Keratinocyte (primary cell): ENCODE measurements at regions not wholly inside any gene's neighbourhood (a gene's known extent, or its start where the extent isn't known, plus 50 kb on each side); places are given as distances from the start of the nearest gene placed in this dataset.

Source experiments
- DNase-seq: peaks from one replicate; pipeline ENCODE4 v3.0.0-alpha.2; 2011; ENCODE audit warnings: low read depth, missing footprints, low spot score
- FAIRE-seq: peaks from 2 replicates; lab custom pipeline; 2011; peaks lifted over from hg19 to GRCh38; lab: Jason Lieb, UNC
- H2AFZ ChIP-seq: 2 replicates; pipeline ENCODE4 v1.6.0; 2012; ENCODE audit warnings: low read length, control low read depth, inconsistent platforms; ENCODE audit not compliant: control insufficient read depth
- H3K27ac ChIP-seq: 2 replicates; pipeline ENCODE4 v1.5.1; 2011; ENCODE audit warnings: low read length; ENCODE audit not compliant: control insufficient read depth, insufficient read depth
- H3K27me3 ChIP-seq: 3 replicates; pipeline ENCODE4 v1.6.0; 2011; ENCODE audit warnings: low read length; ENCODE audit not compliant: control insufficient read depth, insufficient read depth; ENCODE audit errors: extremely low read depth
- H3K36me3 ChIP-seq, 2 experiments: 2 replicates in 1 of 2; 3 replicates in 1 of 2; pipeline ENCODE4 v1.5.1; 2011; ENCODE audit warnings: low read length in 2 of 2, mild to moderate bottlenecking in 1 of 2; ENCODE audit not compliant: control insufficient read depth in 2 of 2, insufficient read depth in 2 of 2; ENCODE audit errors: extremely low read depth in 1 of 2
- H3K4me1 ChIP-seq: 3 replicates; pipeline ENCODE4 v1.5.1; 2011; ENCODE audit warnings: low read length; ENCODE audit not compliant: control insufficient read depth, insufficient read depth; ENCODE audit errors: extremely low read depth
- H3K4me2 ChIP-seq: 3 replicates; pipeline ENCODE4 v1.6.0; 2011; ENCODE audit warnings: low read depth, low read length; ENCODE audit not compliant: control insufficient read depth, insufficient read depth; ENCODE audit errors: extremely low read depth
- H3K4me3 ChIP-seq, 3 experiments: fragments of 200-600 bp in 1 of 3; sonication (generic) in 1 of 3; 2 replicates in 2 of 3; 3 replicates in 1 of 3; pipeline ENCODE4 v1.5.1; 2011 to 2016; ENCODE audit warnings: low read length in 3 of 3, mild to moderate bottlenecking in 3 of 3, control low read depth in 2 of 3, inconsistent platforms in 1 of 3, low read depth in 1 of 3, mixed read lengths in 1 of 3, mixed run types in 1 of 3, moderate library complexity in 1 of 3; ENCODE audit not compliant: control insufficient read depth in 2 of 3, insufficient read depth in 2 of 3; ENCODE audit errors: extremely low read depth in 1 of 3
- H3K79me2 ChIP-seq: 2 replicates; pipeline ENCODE4 v1.6.0; 2012; ENCODE audit warnings: low read length; ENCODE audit not compliant: control insufficient read depth, insufficient read depth
- H3K9ac ChIP-seq: 3 replicates; pipeline ENCODE4 v1.6.0; 2011; ENCODE audit warnings: low read length; ENCODE audit not compliant: control insufficient read depth, insufficient read depth; ENCODE audit errors: extremely low read depth
- H3K9me1 ChIP-seq: 3 replicates; pipeline ENCODE4 v1.6.0; 2011; ENCODE audit warnings: low read length; ENCODE audit not compliant: control insufficient read depth, insufficient read depth; ENCODE audit errors: extremely low read depth
- H3K9me3 ChIP-seq: 2 replicates; pipeline ENCODE4 v1.5.1; 2012; ENCODE audit warnings: low read depth, low read length; ENCODE audit not compliant: control insufficient read depth
- H4K20me1 ChIP-seq: 3 replicates; pipeline ENCODE4 v1.6.0; 2011; ENCODE audit warnings: low read length; ENCODE audit not compliant: control insufficient read depth, insufficient read depth; ENCODE audit errors: extremely low read depth
- CTCF ChIP-seq, 3 experiments: IDR thresholded peaks in 1 of 3; conservative IDR thresholded peaks in 1 of 3; optimal IDR thresholded peaks in 1 of 3; 2 replicates in 2 of 3; 3 replicates in 1 of 3; pipeline versions ENCODE3 to v1.5.1; 2011; ENCODE audit warnings: low read length in 3 of 3, mild to moderate bottlenecking in 3 of 3, moderate library complexity in 2 of 3, control low read depth in 1 of 3, inconsistent platforms in 1 of 3; ENCODE audit not compliant: insufficient read depth in 2 of 3; ENCODE audit errors: extremely low read depth in 1 of 3
- EZH2 ChIP-seq: IDR thresholded peaks from one replicate; pipeline ENCODE4 v1.6.1; 2012; ENCODE audit warnings: inconsistent platforms, mild to moderate bottlenecking, low read length, moderate library complexity
- dilution Hi-C: fragments of 300-500 bp; cut with MboI; formaldehyde crosslinking; loops from one replicate; pipeline ENCODE4 v1.7.0; 2020; ENCODE audit warnings: low sequenced_read_pairs; ENCODE audit not compliant: extremely low pct_ligation_motif_present

- Histone ChIP-seq H3K36me3 (no peaks in the 10 kb centered on the region), H3K9ac (no peak overlapping the region), H4K20me1 (no peaks in the 10 kb centered on the region), H3K4me2 (no peak overlapping the region), H2AFZ (no peak overlapping the region), H3K9me1 (no peaks in the 10 kb centered on the region), H3K9me3 (no peaks in the 10 kb centered on the region), H3K27me3 (no peaks in the 10 kb centered on the region), H3K27ac (no peak overlapping the region), H3K4me1 (no peaks in the 10 kb centered on the region), H3K79me2 (no peaks in the 10 kb centered on the region), H3K4me3 (no peak overlapping the region)
- dilution Hi-C loops, result no loop called here
- TF ChIP-seq CTCF (optimal IDR thresholded peaks at IDR 0.05 in 1 of 3, IDR thresholded peaks at IDR 0.05 in 1 of 3, conservative IDR thresholded peaks at IDR 0.05 in 1 of 3; ENCODE audit: extremely low read depth in 1 of 3, insufficient read depth in 2 of 3, low read length in 3 of 3) (no peak), EZH2 (no peak)
- DNase-seq (no peak), FAIRE-seq (no peak)
Observed at GRCh38 chr10:94062611-94063010, 68.9 kb downstream of the PLCE1 start.

- H3K4me3 ChIP-seq, result no peak overlapping the region
- TF ChIP-seq EZH2 (no peak), CTCF (optimal IDR thresholded peaks at IDR 0.05 in 1 of 3, IDR thresholded peaks at IDR 0.05 in 1 of 3, conservative IDR thresholded peaks at IDR 0.05 in 1 of 3; ENCODE audit: extremely low read depth in 1 of 3, insufficient read depth in 2 of 3, low read length in 3 of 3) (no peak)
- H3K79me2 ChIP-seq, result no peaks in the 10 kb centered on the region
- no peak for DNase-seq
- dilution Hi-C loops, result no loop called here
- no peak overlapping the region for H3K27ac ChIP-seq
- H3K27me3 ChIP-seq, result no peaks in the 10 kb centered on the region
- no peak overlapping the region for H3K9ac ChIP-seq
- H3K4me2 ChIP-seq, result no peak overlapping the region
- H2AFZ ChIP-seq, result no peak overlapping the region
- H3K36me3 ChIP-seq, result no peaks in the 10 kb centered on the region
- no peaks in the 10 kb centered on the region for H3K4me1 ChIP-seq
- no peaks in the 10 kb centered on the region for H3K9me1 ChIP-seq
- FAIRE-seq, result no peak
- no peaks in the 10 kb centered on the region for H3K9me3 ChIP-seq
- H4K20me1 ChIP-seq, result no peaks in the 10 kb centered on the region
Observed at GRCh38 chr10:94065362-94065761, 71.6 kb downstream of the PLCE1 start.
